ENCODE measurements at regions not wholly inside any gene's neighbourhood (a gene's known extent, or its start where the extent isn't known, plus 50 kb on each side); places are given as distances from the start of the nearest gene placed in this dataset.
"Not testable (repeated sequence)": the region's sequence is repeated elsewhere in the genome, so short reads cannot be mapped to it uniquely, and the experiment has no call there.

DNA sequence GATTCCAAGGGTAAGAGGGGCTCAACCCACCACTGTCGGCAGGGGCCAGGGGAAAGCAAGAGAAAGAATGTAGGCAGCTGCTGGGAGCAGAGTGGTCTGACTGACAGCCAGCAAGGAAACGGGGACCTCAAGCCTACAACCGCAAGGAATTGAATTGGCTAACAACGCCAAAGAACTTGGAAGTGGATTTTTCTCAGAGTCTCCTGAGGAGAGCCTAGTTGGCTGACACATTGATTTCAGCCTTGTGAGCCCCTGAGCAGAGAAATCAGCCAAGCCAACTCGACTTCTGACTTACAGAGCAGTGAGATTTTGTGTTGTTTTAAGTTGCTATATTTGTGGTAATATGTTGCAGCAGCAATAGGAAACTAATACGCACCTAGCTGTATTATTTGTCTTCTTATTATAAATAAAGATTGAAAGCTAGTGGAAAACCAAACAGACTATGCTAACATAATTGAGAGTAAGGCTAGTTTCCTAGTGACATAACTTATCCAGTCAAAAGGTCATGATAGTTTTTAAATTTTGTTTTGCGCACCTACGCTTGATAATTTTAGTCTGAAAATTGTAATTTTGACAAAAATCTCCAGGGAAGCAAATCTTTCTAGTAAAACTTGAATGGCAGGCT lies 145.8 kb upstream of the HCCS start:
- no peak for DNase-seq (ENCODE audit: low spot score)

DNA sequence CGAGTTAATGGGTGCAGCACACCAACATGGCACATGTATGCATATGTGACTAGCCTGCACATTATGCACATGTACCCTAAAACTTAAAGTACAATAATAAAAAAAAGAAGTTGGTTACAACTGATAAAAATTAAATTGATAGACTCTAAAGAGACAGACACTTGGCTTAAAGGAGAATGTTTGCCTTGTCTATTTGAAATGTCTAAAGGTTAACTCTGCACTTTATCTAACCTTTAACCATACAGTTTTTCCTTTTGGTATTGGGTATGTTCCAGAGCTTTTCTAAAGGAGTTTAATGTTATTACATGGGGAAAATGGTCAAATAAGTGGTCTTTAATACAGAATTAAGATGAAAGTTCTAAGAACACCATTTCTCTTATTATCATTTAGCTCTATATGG lies 145.1 kb upstream of the HCCS start:
- DNase-seq (ENCODE audit: low spot score): no peak

DNA sequence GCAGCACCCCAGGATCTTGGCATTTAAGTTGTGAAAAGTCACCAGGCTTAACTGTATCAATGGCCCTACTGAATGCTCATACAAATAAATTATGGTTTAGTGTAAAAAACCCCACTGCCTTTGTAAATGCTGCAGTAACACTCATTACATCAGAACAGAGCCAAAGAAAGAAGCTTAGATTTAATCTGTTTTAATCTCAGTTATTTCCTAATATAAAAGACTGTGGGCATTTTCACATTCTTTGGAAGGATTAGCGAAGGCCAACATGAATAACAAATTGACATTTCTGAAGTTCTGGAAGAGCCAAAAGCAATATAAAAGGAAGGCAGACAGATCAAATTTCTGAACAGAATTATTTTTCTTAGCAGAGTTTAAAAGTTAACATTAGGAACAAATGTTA lies 140.0 kb upstream of the HCCS start:
- no peak for DNase-seq (ENCODE audit: low spot score)

DNA sequence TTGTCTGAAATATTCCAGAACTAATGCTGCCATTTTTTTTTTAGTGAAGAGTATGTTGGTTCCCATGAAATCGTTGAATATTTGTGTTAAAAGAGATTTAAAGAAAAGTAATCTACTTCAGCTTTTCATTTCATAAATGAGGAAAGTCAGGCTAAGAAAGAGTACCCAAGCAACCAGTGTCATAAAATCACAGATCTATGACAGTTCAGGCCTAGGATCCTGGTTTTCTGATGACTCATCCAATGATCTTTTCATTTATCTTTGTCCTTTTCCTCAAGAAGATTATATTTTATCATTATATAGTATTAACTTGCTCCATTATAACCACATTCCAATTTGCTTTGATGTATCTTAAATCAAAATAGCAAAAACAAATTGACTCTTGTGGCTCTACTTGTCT lies 139.4 kb upstream of the HCCS start:
- DNase-seq (ENCODE audit: low spot score): no peak

DNA sequence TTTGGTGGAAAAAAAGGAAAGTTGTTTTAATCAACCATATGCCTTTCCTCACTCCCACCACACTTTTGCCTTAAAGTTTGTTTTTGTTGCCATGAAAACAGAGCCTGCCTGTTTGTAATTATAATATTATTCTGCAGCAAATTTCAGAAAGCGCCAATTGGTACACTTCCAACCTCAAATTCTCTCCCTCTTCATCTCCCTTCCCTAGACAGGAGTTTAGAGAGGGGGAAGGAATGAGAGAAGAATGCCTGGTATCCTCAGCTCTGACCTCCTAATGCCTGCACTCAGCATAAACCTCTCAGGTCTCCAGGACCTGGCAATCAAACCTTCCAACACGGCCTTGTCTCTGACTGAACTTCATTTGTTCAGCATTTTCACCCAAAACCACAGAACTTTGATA lies 138.4 kb upstream of the HCCS start:
- no peak for DNase-seq (ENCODE audit: low spot score)

DNA sequence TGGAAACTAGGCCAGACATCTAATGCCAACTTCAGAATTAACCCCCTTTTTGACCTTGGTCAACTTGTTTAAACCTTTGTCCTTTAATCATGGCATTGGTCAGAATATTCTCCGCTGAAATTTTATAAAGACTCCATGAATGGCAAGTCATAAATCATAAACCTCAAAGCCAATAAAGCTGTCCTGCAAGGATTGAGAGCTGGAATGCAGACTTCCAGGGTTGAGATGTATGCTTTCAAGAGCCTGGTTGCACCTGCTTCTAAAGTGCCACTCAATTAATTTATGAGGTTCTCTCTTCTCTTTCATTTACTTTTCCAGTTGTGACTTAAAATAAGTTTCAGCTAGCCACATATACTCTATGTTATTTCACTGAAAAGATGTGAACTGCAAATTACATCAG lies 136.2 kb upstream of the HCCS start:
- DNase-seq (ENCODE audit: low spot score): peak; percentile 52

DNA sequence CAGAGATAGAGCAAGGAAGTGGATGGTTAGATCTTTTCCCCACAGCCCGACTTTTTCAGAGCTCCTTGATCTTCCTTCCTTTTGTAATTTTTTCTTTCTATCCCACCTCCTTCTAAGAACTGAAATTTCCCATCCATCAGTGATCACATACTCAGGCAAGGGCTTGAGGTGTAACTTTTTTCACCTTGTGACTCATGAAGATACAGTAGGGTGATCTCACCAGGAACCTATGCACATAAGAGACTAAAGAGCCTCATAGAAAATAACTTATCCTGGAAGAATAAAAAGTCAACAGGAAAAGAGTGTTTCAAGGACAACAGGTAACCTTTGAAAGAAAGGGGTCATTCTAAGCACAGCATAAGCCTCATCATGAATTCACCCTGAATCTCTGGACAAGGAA lies 131.2 kb upstream of the HCCS start:
- DNase-seq (ENCODE audit: low spot score): no peak

DNA sequence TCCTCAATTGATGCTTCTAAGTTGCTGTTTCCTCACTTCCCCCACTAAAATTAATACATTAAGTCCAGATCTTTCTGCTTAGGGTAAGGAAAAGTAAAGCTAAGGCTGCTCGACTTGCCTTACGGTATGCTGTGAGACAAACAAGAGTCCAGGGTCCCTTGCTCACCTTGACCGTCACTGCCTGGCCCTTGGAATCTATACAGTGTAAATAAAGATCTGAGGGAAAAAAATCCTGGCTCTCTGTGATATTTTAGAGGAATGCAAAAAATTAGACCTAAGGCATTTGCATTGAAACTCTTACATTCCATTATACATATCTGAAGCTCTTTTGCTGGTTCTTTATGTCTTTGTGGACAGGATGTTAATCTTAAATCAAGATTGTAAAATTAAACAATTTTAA lies 129.6 kb upstream of the HCCS start:
- DNase-seq (ENCODE audit: low spot score): no peak

DNA sequence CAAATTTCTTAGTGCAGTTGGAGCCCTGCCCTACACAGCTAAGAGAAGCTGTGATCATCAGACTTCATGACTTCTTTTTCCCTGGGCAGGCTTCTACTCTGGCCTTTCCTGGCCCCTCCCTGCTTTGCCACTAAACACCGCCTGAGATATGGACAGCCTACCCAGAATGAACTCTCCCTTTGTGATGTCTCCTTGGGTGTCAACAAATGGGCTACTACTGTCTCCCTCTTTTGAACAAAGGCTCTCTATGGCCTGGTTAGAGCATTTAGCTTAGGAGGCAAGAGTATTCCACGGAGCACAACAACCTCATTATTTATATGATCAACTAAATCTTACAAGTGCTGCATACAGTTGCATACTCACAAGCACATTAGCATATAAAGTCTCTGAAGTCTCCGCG lies 127.6 kb upstream of the HCCS start:
- DNase-seq (ENCODE audit: low spot score): no peak

DNA sequence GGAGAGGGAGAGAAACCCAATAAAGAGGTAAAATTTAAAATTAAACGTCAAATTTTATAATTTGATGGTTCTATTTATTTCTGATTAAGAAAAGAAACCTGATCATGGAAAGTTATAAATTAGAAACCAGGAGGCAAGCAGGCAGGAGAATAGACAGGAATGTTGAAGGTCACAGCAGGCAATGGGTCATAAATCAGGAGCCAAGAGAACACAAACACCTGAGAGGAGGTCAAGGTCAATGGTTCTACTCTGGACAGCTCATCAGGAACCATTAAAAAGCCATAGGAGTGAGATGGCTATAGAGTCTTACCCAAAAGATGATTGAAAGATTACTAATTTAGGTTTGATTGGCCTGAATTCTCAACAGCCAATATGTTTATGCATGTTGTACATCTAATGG lies 126.9 kb upstream of the HCCS start:
- no peak for DNase-seq (ENCODE audit: low spot score)

DNA sequence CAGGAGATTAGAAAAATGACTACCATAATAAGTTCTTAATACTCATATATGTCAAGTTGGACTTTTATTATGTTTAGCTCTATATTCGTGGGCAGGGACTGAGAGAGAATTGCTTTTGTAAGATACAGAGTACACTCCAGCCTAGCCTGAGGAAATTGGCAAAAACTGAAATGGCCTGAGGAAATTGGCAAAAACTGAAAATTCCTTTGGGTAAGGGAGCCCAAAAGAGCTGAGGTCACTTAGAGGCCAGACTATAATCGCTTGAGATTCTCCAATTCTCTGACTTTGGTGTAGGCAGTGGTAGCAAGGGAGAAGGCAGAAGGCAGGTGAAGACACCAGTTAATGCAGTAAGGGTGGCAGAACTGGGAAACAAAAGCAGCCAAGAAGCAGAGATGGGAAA lies 124.5 kb upstream of the HCCS start:
- DNase-seq (ENCODE audit: low spot score): no peak

DNA sequence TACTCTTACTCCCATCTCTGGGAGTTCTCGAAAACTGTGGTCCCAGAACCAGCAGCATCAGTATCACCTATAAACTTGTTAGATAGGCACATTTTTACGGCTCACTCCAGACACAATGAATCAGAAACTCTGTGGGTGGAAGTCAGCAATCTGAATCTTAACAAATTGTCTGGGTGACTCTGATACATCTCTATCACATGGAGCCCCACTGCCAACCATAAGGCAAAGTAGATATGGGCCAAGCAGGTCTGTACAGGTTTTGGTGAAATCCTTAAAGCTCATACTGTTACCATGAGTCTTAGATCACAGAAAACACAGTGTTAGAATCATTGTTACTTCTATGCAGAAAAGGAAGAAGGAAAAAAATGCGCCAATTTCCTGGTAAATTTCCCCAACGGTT lies 122.5 kb upstream of the HCCS start:
- no peak for DNase-seq (ENCODE audit: low spot score)

DNA sequence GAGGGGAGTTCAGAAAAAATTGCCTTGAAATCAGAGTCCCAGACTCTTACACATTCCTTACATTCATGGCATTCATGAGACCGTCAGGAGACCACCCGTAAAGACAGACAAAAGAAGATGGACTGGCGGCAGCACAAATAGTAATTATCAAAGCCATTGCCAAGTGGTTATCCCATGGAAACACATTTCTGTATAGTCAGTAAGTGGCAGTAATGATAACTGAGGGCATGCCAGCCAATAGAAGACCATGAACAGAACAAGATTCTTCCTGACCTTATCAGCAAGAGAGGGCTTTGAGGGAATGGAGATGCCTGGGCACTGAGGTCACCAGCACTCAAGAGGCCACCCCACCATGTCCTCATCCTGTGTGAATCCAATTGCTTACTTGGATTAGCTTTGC lies 121.7 kb upstream of the HCCS start:
- no peak for DNase-seq (ENCODE audit: low spot score)

DNA sequence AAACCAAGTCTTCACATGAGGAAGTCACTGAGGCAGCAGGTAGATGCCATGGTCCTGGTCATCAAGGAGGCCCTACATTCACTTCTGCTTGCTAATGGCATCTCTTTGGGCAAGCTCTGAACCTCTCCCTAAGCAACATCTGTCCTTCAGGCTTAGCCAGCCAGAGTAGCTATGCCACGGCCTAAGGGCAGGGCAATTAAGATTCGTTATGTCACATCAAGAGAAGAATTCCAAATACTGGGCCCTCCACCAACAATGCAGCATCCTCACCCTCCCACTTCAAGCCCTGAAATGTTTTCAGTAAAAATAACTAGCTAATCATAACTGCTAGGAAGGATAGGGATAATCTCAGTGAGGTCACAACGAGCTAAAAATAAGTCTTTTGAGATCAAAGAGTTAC lies 120.7 kb upstream of the HCCS start:
- no peak for DNase-seq (ENCODE audit: low spot score)

DNA sequence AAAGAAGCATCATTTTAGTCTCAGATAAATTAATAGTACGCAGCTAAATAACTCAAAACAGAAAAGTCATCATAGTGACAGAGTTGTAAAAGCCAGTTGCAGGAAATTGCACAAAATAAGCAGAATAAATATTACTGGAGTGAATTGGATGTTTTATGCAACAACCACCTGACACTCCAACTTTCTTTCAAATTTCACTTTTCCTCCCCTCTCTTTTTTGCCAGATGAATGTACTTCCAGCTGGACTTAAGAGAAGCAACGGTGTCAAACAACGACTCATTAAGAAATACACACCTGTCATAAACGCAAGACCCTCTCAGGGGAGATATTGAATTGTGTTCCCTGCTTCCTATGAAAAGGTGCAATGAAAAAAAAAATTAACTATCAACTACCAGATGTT lies 120.2 kb upstream of the HCCS start:
- no peak for DNase-seq (ENCODE audit: low spot score)

DNA sequence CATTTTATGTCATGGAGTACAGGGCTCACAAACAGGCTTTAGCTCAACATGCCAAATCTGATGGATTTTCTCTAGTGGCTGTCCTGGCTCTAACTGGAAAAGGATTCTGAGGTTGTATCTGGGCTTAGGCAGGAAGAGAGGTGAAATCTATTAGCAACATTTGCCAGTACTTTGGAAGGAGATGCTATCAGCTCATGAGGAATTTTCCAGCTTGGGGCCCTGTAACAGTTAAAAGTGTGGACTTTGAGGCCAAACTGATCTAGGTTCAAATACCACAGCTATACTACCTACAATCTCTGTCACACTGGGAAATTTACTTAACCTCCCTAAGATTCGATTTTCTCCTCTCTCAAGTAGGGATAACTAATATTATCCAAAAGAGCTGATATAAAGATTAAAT lies 119.0 kb upstream of the HCCS start:
- no peak for DNase-seq (ENCODE audit: low spot score)

DNA sequence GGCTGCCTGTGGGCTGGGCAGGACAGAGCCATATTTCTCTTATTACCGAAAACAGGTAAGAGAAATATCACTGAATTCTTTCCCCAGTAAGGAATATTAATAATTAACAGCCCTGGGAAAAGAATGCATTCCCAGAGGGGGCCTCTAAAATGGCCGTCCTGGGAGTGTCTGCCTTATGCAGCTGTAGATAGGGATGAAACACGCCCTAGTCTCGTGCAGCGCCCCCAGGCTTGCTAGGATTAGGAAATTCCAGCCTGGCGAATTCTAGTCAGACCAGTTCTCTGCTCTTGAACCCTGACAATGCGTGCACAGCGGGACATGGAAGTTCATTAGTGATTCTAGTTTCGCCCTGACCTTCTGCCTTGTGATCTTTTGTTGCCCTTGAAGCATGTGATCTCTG lies 104.1 kb upstream of the HCCS start:
- not testable (repeated sequence) for DNase-seq (ENCODE audit: low spot score)

DNA sequence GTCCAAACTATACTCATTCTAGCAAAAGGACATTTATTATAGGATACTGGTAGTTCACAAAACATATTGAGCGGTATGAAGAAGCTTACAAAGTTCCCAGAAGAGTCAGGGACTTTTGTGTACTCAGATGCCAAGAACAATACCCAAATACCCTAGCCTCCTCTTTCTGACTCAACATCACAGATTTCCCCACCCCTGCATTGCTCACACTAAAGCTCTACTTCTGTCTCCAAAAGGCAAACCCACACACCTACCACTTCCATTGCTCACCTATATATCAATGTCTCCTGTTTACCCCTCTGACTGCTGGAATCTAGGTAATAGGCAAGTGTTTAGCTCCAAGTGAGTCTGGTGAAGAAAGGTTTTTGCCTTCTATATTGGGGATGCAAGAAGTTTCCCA lies 100.7 kb upstream of the HCCS start:
- no peak for DNase-seq (ENCODE audit: low spot score)

DNA sequence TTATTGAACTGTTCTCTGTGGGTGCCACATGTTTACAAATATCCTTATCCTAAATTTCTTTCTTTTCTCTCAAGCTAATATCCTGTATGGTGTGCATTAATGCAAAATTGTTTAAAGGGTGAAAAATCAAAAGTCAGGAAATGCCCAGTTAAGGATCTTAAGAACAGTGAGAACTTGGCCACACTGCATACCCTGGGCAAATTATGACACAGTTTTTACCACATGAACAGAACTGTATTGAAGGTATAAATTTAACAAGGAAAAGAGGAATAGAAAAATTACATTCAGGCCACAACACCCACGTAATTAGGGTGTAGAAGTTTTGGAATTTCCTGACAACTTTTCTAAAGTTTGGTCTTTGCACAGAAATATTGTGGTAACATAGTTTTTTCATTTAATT lies 94.4 kb upstream of the HCCS start:
- DNase-seq (ENCODE audit: low spot score): no peak

DNA sequence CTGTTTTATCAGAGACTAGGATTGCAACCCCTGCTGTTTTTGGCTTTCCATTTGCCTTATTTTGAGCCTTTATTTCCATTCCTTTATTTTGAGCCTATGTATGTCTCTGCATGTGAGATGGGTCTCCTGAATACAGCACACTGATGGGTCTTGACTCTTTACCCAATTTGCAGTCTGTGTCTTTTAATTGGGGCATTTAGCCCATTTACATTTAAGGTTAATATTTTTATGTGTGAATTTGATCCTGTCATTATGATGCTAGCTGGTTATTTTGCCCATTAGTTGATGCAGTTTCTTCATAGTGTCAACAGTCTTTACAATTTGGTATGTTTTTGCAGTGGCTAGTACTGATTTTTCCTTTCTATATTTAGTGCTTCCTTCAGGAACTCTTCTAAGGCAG lies 88.5 kb upstream of the HCCS start:
- not testable (repeated sequence) for DNase-seq (ENCODE audit: low spot score)

DNA sequence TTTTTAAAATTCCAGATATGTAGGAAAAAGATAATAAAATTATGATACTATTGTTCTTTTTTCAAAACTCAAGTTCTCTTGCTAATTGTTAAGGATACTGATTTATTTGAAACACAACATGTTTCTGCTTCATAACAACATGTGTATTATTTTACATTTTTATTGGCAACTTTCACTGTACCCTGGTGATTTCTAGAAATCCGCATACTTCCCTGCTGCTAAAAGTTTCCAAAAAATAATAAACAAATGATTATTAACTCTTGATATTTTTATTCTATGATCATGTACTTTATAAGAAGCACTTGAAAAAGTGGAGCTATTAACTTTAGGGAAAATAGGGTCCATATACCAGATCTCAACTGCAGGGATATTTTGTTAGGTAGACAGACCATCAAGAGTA lies 71.2 kb upstream of the HCCS start:
- DNase-seq (ENCODE audit: low spot score): no peak

DNA sequence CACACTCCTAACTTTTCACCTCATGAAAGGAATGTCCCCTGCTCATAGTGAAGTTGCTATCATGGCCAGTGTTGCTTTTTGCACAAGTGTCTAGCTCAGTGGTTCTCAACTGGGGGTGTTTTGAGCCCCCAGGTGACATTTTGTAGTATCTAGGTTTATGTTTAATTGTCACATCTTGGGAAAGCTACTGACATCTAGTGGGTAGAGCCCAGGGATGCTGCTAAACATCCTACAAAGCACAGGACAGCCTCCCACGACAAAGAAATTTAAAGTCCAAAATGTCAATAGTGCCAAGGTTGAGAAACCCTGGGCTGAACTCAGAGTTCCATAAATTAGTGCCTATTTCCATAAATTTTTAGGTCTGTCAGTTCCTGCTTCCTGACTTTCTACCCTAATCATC lies 70.7 kb upstream of the HCCS start:
- no peak for DNase-seq (ENCODE audit: low spot score)

DNA sequence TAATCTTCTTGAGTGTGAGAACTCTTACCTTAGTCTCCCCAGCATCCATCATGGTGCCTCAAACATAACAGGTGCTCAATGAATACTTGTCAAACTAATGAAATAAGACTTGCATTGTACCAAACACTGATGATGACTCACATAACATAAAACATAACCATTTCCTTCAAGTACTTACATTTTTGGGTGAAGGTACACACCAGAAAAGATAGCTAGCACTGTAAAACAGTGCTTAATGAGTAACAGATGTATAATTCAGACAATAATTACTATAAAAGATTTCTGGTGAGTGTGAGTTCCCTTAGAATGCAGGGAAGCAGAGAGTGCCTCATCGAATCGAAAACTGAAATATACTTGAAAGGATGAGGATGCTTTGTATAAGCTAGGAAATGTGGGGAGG lies 70.1 kb upstream of the HCCS start:
- DNase-seq (ENCODE audit: low spot score): no peak

DNA sequence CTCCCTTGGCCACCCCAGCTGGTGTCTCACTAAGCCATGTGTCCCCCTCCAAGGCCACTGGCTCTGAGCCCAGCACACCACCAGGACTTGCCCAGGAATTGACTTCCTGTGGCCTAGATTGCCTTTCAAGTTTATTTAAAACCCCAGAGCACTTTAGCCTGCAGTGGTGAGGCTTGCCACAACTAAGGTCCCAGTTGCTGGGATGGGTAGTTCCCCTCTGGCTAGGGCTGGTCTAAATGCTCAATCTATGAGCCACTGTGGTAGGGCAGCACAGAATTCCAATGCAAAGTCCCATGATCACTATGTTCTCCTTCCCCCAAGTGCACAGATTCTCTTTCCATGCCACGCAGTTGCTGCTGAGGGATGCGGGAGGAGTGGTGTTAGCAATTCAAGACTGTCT lies 61.1 kb upstream of the HCCS start:
- no peak for DNase-seq (ENCODE audit: low spot score)

DNA sequence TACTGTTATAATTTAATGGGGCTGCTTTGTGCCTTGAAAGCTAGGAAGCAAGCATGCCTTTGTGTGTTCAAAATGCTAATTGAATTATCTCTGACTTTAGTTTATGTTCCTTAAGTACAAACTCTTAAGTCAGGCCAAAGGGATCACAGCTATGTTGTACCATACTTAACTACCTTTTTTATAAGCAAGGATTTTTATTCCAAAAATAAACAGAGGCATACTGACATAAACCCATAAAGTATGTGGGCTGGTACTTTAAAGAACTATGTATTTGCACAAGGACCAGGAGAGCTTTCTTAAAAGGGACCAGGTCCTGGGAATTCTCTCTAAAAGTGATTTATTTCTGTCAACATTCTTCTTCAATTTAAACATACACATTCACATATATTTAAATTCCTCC lies 57.8 kb upstream of the HCCS start:
- no peak for DNase-seq (ENCODE audit: low spot score)

Data from HT-29 (cell line).